Renal cortex interstitium (tissue), 11 donors: ENCODE measurements at regions not wholly inside any gene's neighbourhood (a gene's known extent, or its start where the extent isn't known, plus 50 kb on each side); places are given as distances from the start of the nearest gene placed in this dataset.
"Not testable (repeated sequence)": the region's sequence is repeated elsewhere in the genome, so short reads cannot be mapped to it uniquely, and the experiment has no call there.

Experiments
- DNase-seq, 11 donors: peaks; one replicate each; pipeline ENCODE4 v3.0.0-alpha.2; 2013; ENCODE audit warnings: low read depth in 9 of 11, low spot score in 4 of 11; ENCODE audit errors: extremely low read depth in 1 of 11

- no peak for DNase-seq
Observed at GRCh38 chr1:45258059-45258650, 51.8 kb upstream of the ZSWIM5 start.

DNA sequence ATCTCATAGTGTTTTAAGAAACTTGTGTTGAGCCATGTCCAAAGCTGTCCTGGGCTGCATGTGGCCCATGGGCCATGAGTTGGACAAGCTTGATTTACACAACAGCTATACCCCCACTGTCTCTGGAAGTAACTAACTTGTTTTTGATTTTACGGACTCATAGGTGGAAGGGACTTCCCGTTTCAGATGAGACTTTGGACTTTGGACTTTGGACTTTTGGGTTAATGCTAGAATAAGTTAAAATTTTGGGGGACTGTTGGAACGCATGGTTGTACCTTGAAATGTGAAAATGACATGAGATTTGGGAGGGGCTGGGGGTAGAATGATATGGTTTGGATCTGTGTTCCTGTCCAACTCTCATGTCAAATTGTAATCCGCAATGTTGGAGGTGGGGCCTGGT, 52.6 kb upstream of the ZSWIM5 start:
- DNase-seq: no peak

DNA sequence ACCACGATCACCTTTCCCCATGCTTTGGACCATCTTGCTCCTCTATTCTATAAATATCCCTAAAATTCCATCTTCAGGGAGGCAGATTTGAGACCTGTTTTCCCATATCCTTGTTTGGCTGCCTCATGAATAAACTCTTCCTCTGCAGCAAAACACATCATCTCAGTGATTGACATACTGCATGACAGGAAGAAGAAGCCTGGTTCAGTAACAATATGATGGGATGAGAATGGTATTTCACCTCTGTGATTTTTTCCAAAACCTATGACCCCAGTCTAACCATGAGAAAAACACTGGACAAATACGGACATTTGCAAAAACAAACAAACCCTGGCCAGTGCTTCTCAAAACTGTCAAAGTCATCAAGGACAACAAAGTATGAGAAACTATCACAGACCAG, 53.8 kb upstream of the ZSWIM5 start:
- no peak for DNase-seq

DNA sequence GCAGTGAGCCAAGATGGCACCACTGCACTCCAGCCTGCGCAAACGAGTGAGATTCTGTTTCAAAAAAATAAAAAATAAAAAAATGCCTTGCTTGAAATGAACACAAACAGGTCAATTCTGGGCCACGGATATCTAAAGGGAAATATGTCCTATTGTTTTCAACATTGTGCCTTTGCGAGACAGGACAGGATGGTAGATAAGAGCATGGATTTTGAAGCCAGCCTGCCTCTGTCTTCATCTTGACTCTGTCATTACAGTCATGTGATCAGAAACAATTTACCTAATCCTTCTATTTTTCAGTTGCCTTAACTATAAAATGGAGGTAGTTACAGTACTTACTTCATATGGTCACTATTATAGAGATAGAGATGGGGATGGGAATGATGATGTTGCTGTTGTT, 56.7 kb upstream of the ZSWIM5 start:
- no peak for DNase-seq

- no peak for DNase-seq
Observed at GRCh38 chr1:45265244-45265643, 58.8 kb upstream of the ZSWIM5 start.

DNA sequence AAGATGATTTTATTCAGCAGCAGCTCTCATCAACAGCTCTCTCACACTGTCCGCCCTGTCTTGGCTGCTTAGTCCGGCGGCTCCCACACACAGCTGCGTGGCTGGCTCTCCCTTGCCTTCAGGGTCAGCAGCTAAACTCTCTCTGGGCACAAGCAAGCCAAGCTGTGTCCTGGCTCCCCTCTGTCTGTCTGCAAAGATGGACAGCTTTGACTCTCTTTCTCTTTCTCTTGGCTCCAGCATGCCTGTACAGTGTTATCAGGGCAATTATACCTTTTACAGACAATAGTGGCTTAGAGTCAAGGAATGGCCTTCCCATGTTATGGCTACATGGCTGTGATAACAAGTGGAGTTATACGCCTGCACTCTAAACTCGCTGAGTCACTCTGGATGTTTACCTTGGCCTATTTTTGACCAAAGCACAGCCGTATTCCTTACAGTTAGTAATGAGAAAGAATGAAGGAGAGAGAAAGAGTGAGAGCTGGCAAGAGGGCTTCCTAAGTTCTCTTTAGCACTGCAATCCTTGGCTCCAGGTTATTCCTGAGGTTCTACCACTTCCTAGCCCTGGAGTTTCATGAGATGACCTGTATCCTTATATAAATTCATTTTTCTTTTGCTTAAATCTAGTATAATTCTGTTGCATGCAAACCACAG, 59.9 kb upstream of the ZSWIM5 start:
- peak; percentile 16 to 52 (median 34) for DNase-seq

DNA sequence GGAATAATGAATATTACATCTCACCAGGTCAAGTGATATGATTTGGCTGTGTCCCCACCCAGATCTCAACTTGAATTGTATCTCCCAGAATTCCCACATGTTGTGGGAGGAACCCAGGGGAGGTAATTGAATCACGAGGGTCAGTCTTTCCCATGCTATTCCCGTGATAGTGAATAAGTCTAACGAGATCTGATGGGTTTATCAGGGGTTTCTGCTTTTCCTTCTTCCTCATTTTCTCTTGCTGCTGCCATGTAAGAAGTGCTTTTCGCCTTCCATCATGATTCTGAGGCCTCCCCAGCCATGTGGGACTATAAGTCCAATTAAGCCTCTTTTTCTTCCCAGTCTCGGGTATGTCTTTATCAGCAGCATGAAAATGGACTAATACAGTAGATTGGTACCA, 58.4 kb upstream of the HPDL start:
- DNase-seq: not testable (repeated sequence)

GRCh38 chr1:45272267-45272666, 54.4 kb upstream of the HPDL start:
- DNase-seq: not testable (repeated sequence)

- DNase-seq: no peak
Observed at GRCh38 chr1:45272913-45273371, 53.8 kb upstream of the HPDL start.

DNA sequence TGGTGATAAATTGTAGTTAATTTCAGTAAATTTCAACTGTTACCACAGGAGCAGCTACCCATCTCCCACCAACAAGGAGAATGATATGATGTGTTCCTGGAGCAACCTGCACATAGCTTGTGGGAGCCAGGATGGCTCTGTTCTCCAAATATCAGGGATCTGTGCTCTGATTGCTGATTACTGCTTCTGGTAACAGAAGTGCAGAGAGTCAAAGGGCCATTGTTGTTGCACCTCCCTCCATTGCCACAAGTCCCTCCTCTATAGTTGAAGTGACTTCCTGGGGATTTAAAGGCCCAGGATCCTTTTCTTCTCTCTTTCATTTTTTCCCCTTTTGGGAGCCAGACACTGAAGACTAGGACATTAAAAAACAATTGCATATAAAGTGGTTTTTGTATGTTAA, 51.6 kb upstream of the HPDL start:
- DNase-seq: no peak
